GM12878 (cell line): ENCODE measurements at regions not wholly inside any gene's neighbourhood (a gene's known extent, or its start where the extent isn't known, plus 50 kb on each side); places are given as distances from the start of the nearest gene placed in this dataset.
"Not testable (repeated sequence)": the region's sequence is repeated elsewhere in the genome, so short reads cannot be mapped to it uniquely, and the experiment has no call there.

Experiments
- ATAC-seq: fragments of 200-7000 bp; cut with Tn5 transposase; 3 replicates; pipeline ENCODE4 v1.9.1; 2020; ENCODE audit warnings: mild to moderate bottlenecking, moderate library complexity
- BruUV-seq: library from RNA; stranded (reverse); fragments of 400-500 nt; replicated peaks from 2 replicates; lab custom pipeline; 2021; lab: Mats Ljungman, UMichigan
- CTCF ChIA-PET: fragments of 300-600 bp; sonication (Branson Sonifier 250); formaldehyde crosslinking; extraction: SDS; loops from one replicate; lab custom pipeline; 2021; ENCODE audit warnings: inconsistent platforms; lab: Yijun Ruan, JAX
- POLR2A ChIA-PET: fragments of 350-600 bp; formaldehyde crosslinking; extraction: SDS; loops from one replicate; lab custom pipeline; 2021; ENCODE audit warnings: inconsistent platforms; lab: Charles Lee
- RAD21 ChIA-PET: fragments of 300-600 bp; sonication (Branson Sonifier 250); formaldehyde crosslinking; loops from one replicate; lab custom pipeline; 2023; ENCODE audit warnings: antibody characterized with exemption; ENCODE audit not compliant: unreplicated experiment; lab: Charles Lee
- SMC1A ChIA-PET: fragments of 300-600 bp; sonication (Branson Sonifier 250); formaldehyde crosslinking; loops from one replicate; lab custom pipeline; 2023; ENCODE audit not compliant: unreplicated experiment, uncharacterized antibody; lab: Charles Lee
- DNase-seq: peaks from one replicate; pipeline ENCODE4 v3.0.0-alpha.2; 2011; ENCODE audit warnings: low read depth, low spot score
- FAIRE-seq: peaks from 3 replicates; lab custom pipeline; 2011; peaks lifted over from hg19 to GRCh38; lab: Jason Lieb, UNC
- H2AFZ ChIP-seq: 2 replicates; pipeline ENCODE4 v1.6.0; 2011; ENCODE audit warnings: low read depth, low read length, control low read depth; ENCODE audit not compliant: control insufficient read depth
- H3K27ac ChIP-seq: 2 replicates; pipeline ENCODE4 v1.5.1; 2011; ENCODE audit warnings: control low read depth; ENCODE audit not compliant: control insufficient read depth, insufficient read depth
- H3K27me3 ChIP-seq, 2 experiments: replicated peaks in 1 of 2; 2 replicates each; pipeline versions ENCODE4 v1.6.0 to v1.6.1; 2011; ENCODE audit warnings: low read length in 1 of 2; ENCODE audit not compliant: control insufficient read depth in 2 of 2, insufficient read depth in 2 of 2
- H3K36me3 ChIP-seq, 2 experiments: 2 replicates each; pipeline ENCODE4 v1.5.1; 2011; ENCODE audit warnings: low read length in 1 of 2; ENCODE audit not compliant: control insufficient read depth in 2 of 2, insufficient read depth in 2 of 2
- H3K4me1 ChIP-seq: 2 replicates; pipeline ENCODE4 v1.6.1; 2011; ENCODE audit warnings: mild to moderate bottlenecking, low read length, moderate library complexity, mixed read lengths; ENCODE audit not compliant: control insufficient read depth, insufficient read depth
- H3K4me2 ChIP-seq: 2 replicates; pipeline ENCODE4 v1.6.0; 2011; ENCODE audit warnings: control low read depth; ENCODE audit not compliant: control insufficient read depth, insufficient read depth
- H3K4me3 ChIP-seq: fragments of 200-600 bp; sonication (generic); 2 replicates; pipeline ENCODE4 v1.5.1; 2016
- H3K79me2 ChIP-seq: 2 replicates; pipeline ENCODE4 v1.6.0; 2011; ENCODE audit warnings: low read length; ENCODE audit not compliant: control insufficient read depth, insufficient read depth
- H3K9ac ChIP-seq: 2 replicates; pipeline ENCODE4 v1.8.0; 2011; ENCODE audit warnings: low read length, control low read depth, mixed read lengths; ENCODE audit not compliant: control insufficient read depth, insufficient read depth
- H3K9me3 ChIP-seq: replicated peaks from 3 replicates; pipeline ENCODE4 v1.5.1; 2011; ENCODE audit warnings: mild to moderate bottlenecking, low read length; ENCODE audit not compliant: control insufficient read depth, insufficient read depth
- H4K20me1 ChIP-seq: 2 replicates; pipeline ENCODE4 v1.6.0; 2011; ENCODE audit not compliant: control insufficient read depth, insufficient read depth
- EP300 ChIP-seq, 2 experiments: fragments of 150-350 bp in 1 of 2; IDR thresholded peaks; 2 replicates each; pipeline ENCODE4 v1.6.1; 2011 to 2012; ENCODE audit warnings: low read depth in 2 of 2, low read length in 2 of 2, borderline replicate concordance in 1 of 2, improper control_type of control experiment in 1 of 2, inconsistent platforms in 1 of 2; ENCODE audit not compliant: control insufficient read depth in 1 of 2
- EZH2 ChIP-seq: IDR thresholded peaks from 2 replicates; pipeline ENCODE4 v1.6.1; 2012; ENCODE audit warnings: low read depth, mild to moderate bottlenecking, control low read depth, inconsistent platforms, low read length, borderline replicate concordance; ENCODE audit not compliant: control insufficient read depth
- FOS ChIP-seq: IDR thresholded peaks from 3 replicates; pipeline ENCODE4 v1.6.1; 2011; ENCODE audit warnings: borderline replicate concordance; ENCODE audit not compliant: insufficient read length; ENCODE audit errors: extremely low read depth
- GABPA ChIP-seq: IDR thresholded peaks from 2 replicates; pipeline ENCODE4 v1.6.1; 2014; ENCODE audit warnings: antibody characterized with exemption, low read depth, mild to moderate bottlenecking, inconsistent platforms
- POLR2AphosphoS5 ChIP-seq: IDR thresholded peaks from 2 replicates; pipeline ENCODE4 v1.6.1; 2011; ENCODE audit warnings: mild to moderate bottlenecking, low read length, inconsistent platforms
- SUPT20H ChIP-seq: IDR thresholded peaks from 2 replicates; pipeline ENCODE4 v1.6.1; 2011; ENCODE audit warnings: low read depth, mild to moderate bottlenecking, low read length, moderate library complexity, borderline replicate concordance; ENCODE audit not compliant: control insufficient read depth
- WGBS: methylation state at CpG from one replicate; pipeline ENCODE4 v1.1.6; 2016; ENCODE audit warnings: low lambda C conversion rate; ENCODE audit not compliant: insufficient replicate concordance, insufficient coverage; ENCODE audit errors: missing lambda C conversion rate; 5-methylcytosine and 5-hydroxymethylcytosine counted together
- in situ Hi-C: fragments of 300-500 bp; cut with MboI; formaldehyde crosslinking; loops from 9 replicates; pipeline ENCODE4 v1.14.3; 2018; ENCODE audit warnings: mixed read lengths
- intact Hi-C: fragments of 100-400 bp; cut with micrococcal nuclease; formaldehyde crosslinking; loops from one replicate; pipeline ENCODE4 v1.14.2; 2022; ENCODE audit not compliant: unreplicated experiment

- H3K36me3 ChIP-seq, POLR2A ChIA-PET, H2AFZ ChIP-seq, FAIRE-seq, H3K4me3 ChIP-seq, CTCF ChIA-PET, intact Hi-C loops, H3K9ac ChIP-seq, RAD21 ChIA-PET, H3K27me3 ChIP-seq, H3K79me2 ChIP-seq, H3K4me2 ChIP-seq, H3K27ac ChIP-seq, ATAC-seq, BruUV-seq, SMC1A ChIA-PET, DNase-seq, H3K4me1 ChIP-seq, H3K9me3 ChIP-seq, H4K20me1 ChIP-seq: not testable (repeated sequence)
- WGBS, result 0% methylated on average over 2 of the region's 2 CpGs
- in situ Hi-C loops, result loop anchor here (25.0 kb wide), 4 partner anchors 174 to 724 kb away; partner anchors contain the start of gene NANP
These were observed 464.3 kb upstream of the ZNF337 start for GRCh38 chr20:26160916-26161315.

- no peak for FAIRE-seq
- H3K4me3 ChIP-seq, result no peak overlapping the region
- H3K36me3 ChIP-seq, result no peaks in the 10 kb centered on the region
- TF ChIP-seq GABPA (no peak), EP300 (IDR thresholded peaks at IDR 0.05; ENCODE audit: borderline replicate concordance in 1 of 2, control insufficient read depth in 1 of 2, low read depth in 2 of 2, low read length in 2 of 2) (no peak), SUPT20H (no peak), POLR2AphosphoS5 (no peak), FOS (no peak), EZH2 (no peak)
- TF ChIP-seq, all 136 proteins: peak for 0
- H3K27ac ChIP-seq, result no peak overlapping the region
- no peaks in the 10 kb centered on the region for H3K4me1 ChIP-seq
- H2AFZ ChIP-seq, result no peak overlapping the region
- RAD21 ChIA-PET, result no interaction called here
- POLR2A ChIA-PET, result no interaction called here
- CTCF ChIA-PET, result no interaction called here
- no peaks in the 10 kb centered on the region for H3K9me3 ChIP-seq
- intact Hi-C loops, result no loop called here
- ATAC-seq (no peak), DNase-seq (no peak)
- in situ Hi-C loops, result loop anchor here (10.0 to 25.0 kb wide), 5 partner anchors 101 to 717 kb away; partner anchors contain the start of gene NANP
- no peaks in the 10 kb centered on the region for H3K79me2 ChIP-seq
- H4K20me1 ChIP-seq, result no peaks in the 10 kb centered on the region
- H3K4me2 ChIP-seq, result no peak overlapping the region
- WGBS, result 30% methylated on average over 3 of the region's 3 CpGs
- no TSS peak for BruUV-seq
- H3K27me3 ChIP-seq, result no peaks in the 10 kb centered on the region
- H3K9ac ChIP-seq, result no peak overlapping the region
- SMC1A ChIA-PET, result no interaction called here
These were observed 457.6 kb upstream of the ZNF337 start for GRCh38 chr20:26154224-26154623.
